GM23338 (cell line): ENCODE measurements at regions not wholly inside any gene's neighbourhood (a gene's known extent, or its start where the extent isn't known, plus 50 kb on each side); places are given as distances from the start of the nearest gene placed in this dataset.

ENCODE experiments used
- CREB1 ChIP-seq: fragments of 250-450 bp; sonication (Bioruptor Pico); IDR thresholded peaks from 2 replicates; pipeline ENCODE4 v1.5.0; 2020; ENCODE audit warnings: low read depth, mild to moderate bottlenecking, moderate library complexity
- EZH2 ChIP-seq: fragments of 200-600 bp; sonication (generic); IDR thresholded peaks from one replicate; pipeline ENCODE4 v1.8.0; 2017; ENCODE audit warnings: antibody characterized with exemption, mild to moderate bottlenecking, low read depth; ENCODE audit not compliant: unreplicated experiment
- EZH2phosphoT487 ChIP-seq: fragments of 200-600 bp; sonication (generic); IDR thresholded peaks from one replicate; pipeline ENCODE4 v1.8.1; 2018; ENCODE audit warnings: antibody characterized with exemption; ENCODE audit not compliant: unreplicated experiment
- NANOG ChIP-seq: IDR thresholded peaks from 2 replicates; pipeline ENCODE4 v1.6.1; 2016; ENCODE audit warnings: antibody characterized with exemption, borderline replicate concordance
- POLR2AphosphoS5 ChIP-seq: IDR thresholded peaks from 2 replicates; pipeline ENCODE4 v1.6.1; 2016; ENCODE audit warnings: antibody characterized with exemption, low read depth
- STAT1 ChIP-seq: IDR thresholded peaks from one replicate; pipeline ENCODE4 v1.6.1; 2016; ENCODE audit warnings: antibody characterized with exemption; ENCODE audit not compliant: unreplicated experiment
- ZNF114 ChIP-seq: fragments of 250-450 bp; sonication (Bioruptor Pico); IDR thresholded peaks from 2 replicates; pipeline ENCODE4 v1.5.0; 2020; ENCODE audit warnings: mild to moderate bottlenecking, moderate library complexity
- ZNF331 ChIP-seq: fragments of 250-450 bp; sonication (Bioruptor Pico); IDR thresholded peaks from 2 replicates; pipeline ENCODE4 v1.5.0; 2020; ENCODE audit warnings: low read depth, mild to moderate bottlenecking, moderate library complexity
- TF ChIP-seq, protein P1 (sequence below): fragments of 250-450 bp; sonication (Bioruptor Pico); IDR thresholded peaks from 2 replicates; pipeline ENCODE4 v1.5.0; 2020; ENCODE audit warnings: mild to moderate bottlenecking, moderate library complexity
- TF ChIP-seq, protein P2 (sequence below), 2 experiments: fragments of 200-600 bp in 1 of 2; sonication (generic) in 1 of 2; conservative IDR thresholded peaks; 2 replicates each; pipeline versions ENCODE4 v1.5.1 to v1.6.1; 2016 to 2017; ENCODE audit warnings: antibody characterized with exemption in 2 of 2, low read depth in 2 of 2, mild to moderate bottlenecking in 2 of 2, moderate library complexity in 1 of 2

DNA sequence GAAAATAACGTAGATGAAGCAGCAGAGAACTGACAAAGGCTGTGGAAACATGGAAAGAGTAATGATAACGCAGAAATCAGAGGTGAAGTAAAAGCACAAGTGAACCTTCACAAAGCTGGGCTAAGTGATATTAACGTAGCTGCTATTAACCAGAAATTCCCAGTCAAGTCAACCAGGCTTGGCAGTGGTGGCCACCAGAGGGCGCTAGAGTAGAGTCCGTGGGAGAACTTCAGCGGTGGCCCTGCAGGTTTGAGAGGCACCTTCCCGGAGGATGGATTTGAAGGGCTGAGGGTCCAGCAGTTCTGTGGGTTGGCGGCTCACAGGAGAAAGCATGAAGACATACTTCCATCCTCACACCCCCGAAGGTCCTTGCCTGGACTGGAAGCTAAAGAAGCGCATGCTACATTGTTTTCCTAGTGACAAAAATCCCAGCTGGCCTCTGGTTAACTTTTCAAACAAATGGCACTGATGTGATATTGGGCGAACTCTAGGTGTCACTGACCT lies 81.7 kb upstream of the ZNF648 start (continued):
- TF ChIP-seq, protein P1, sequence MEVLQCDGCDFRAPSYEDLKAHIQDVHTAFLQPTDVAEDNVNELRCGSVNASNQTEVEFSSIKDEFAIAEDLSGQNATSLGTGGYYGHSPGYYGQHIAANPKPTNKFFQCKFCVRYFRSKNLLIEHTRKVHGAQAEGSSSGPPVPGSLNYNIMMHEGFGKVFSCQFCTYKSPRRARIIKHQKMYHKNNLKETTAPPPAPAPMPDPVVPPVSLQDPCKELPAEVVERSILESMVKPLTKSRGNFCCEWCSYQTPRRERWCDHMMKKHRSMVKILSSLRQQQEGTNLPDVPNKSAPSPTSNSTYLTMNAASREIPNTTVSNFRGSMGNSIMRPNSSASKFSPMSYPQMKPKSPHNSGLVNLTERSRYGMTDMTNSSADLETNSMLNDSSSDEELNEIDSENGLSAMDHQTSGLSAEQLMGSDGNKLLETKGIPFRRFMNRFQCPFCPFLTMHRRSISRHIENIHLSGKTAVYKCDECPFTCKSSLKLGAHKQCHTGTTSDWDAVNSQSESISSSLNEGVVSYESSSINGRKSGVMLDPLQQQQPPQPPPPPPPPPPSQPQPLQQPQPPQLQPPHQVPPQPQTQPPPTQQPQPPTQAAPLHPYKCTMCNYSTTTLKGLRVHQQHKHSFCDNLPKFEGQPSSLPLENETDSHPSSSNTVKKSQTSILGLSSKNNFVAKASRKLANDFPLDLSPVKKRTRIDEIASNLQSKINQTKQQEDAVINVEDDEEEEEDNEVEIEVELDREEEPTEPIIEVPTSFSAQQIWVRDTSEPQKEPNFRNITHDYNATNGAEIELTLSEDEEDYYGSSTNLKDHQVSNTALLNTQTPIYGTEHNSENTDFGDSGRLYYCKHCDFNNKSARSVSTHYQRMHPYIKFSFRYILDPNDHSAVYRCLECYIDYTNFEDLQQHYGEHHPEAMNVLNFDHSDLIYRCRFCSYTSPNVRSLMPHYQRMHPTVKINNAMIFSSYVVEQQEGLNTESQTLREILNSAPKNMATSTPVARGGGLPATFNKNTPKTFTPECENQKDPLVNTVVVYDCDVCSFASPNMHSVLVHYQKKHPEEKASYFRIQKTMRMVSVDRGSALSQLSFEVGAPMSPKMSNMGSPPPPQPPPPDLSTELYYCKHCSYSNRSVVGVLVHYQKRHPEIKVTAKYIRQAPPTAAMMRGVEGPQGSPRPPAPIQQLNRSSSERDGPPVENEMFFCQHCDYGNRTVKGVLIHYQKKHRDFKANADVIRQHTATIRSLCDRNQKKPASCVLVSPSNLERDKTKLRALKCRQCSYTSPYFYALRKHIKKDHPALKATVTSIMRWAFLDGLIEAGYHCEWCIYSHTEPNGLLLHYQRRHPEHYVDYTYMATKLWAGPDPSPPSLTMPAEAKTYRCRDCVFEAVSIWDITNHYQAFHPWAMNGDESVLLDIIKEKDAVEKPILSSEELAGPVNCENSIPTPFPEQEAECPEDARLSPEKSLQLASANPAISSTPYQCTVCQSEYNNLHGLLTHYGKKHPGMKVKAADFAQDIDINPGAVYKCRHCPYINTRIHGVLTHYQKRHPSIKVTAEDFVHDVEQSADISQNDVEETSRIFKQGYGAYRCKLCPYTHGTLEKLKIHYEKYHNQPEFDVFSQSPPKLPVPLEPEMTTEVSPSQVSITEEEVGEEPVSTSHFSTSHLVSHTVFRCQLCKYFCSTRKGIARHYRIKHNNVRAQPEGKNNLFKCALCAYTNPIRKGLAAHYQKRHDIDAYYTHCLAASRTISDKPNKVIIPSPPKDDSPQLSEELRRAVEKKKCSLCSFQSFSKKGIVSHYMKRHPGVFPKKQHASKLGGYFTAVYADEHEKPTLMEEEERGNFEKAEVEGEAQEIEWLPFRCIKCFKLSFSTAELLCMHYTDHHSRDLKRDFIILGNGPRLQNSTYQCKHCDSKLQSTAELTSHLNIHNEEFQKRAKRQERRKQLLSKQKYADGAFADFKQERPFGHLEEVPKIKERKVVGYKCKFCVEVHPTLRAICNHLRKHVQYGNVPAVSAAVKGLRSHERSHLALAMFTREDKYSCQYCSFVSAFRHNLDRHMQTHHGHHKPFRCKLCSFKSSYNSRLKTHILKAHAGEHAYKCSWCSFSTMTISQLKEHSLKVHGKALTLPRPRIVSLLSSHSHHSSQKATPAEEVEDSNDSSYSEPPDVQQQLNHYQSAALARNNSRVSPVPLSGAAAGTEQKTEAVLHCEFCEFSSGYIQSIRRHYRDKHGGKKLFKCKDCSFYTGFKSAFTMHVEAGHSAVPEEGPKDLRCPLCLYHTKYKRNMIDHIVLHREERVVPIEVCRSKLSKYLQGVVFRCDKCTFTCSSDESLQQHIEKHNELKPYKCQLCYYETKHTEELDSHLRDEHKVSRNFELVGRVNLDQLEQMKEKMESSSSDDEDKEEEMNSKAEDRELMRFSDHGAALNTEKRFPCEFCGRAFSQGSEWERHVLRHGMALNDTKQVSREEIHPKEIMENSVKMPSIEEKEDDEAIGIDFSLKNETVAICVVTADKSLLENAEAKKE (CRISPR knock-in tag): peak; percentile 80; the same call in 1 of the 2 replicates
- TF ChIP-seq ZNF114: no peak
- TF ChIP-seq POLR2AphosphoS5: no peak
- TF ChIP-seq, protein P2, sequence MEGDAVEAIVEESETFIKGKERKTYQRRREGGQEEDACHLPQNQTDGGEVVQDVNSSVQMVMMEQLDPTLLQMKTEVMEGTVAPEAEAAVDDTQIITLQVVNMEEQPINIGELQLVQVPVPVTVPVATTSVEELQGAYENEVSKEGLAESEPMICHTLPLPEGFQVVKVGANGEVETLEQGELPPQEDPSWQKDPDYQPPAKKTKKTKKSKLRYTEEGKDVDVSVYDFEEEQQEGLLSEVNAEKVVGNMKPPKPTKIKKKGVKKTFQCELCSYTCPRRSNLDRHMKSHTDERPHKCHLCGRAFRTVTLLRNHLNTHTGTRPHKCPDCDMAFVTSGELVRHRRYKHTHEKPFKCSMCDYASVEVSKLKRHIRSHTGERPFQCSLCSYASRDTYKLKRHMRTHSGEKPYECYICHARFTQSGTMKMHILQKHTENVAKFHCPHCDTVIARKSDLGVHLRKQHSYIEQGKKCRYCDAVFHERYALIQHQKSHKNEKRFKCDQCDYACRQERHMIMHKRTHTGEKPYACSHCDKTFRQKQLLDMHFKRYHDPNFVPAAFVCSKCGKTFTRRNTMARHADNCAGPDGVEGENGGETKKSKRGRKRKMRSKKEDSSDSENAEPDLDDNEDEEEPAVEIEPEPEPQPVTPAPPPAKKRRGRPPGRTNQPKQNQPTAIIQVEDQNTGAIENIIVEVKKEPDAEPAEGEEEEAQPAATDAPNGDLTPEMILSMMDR (conservative IDR thresholded peaks at IDR 0.05; ENCODE audit: low read depth in 2 of 2): peak; percentile 92 to 96
- TF ChIP-seq STAT1: no peak
- TF ChIP-seq NANOG: no peak
- no peak for TF ChIP-seq ZNF331 (CRISPR knock-in tag)
- no peak for TF ChIP-seq CREB1 (CRISPR knock-in tag)
- no peak for TF ChIP-seq EZH2
- TF ChIP-seq EZH2phosphoT487: no peak
